CD4-positive, alpha-beta T cell treated with Interferon gamma for 1 hour (primary cell): ENCODE measurements at regions not wholly inside any gene's neighbourhood (a gene's known extent, or its start where the extent isn't known, plus 50 kb on each side); places are given as distances from the start of the nearest gene placed in this dataset.

Source experiments
- DNase-seq: peaks from one replicate; pipeline ENCODE4 v3.0.0-alpha.2; 2020

- no peak for DNase-seq
These were observed 752.5 kb downstream of the BRD1 start for GRCh38 chr22:49075150-49075549.

GRCh38 chr22:49073873-49074417, 753.7 kb downstream of the BRD1 start:
- no peak for DNase-seq

GRCh38 chr22:49072996-49073645, 754.6 kb downstream of the BRD1 start:
- no peak for DNase-seq

- no peak for DNase-seq
These were observed 757.2 kb downstream of the BRD1 start for GRCh38 chr22:49070501-49070900.

- DNase-seq: no peak
These were observed 758.7 kb downstream of the BRD1 start for GRCh38 chr22:49068861-49069500.

- DNase-seq: no peak
These were observed 760.2 kb downstream of the BRD1 start for GRCh38 chr22:49067504-49067903.

GRCh38 chr22:49066619-49067018, 761.1 kb downstream of the BRD1 start:
- no peak for DNase-seq

GRCh38 chr22:49064836-49065235, 762.8 kb downstream of the BRD1 start:
- DNase-seq: no peak

- DNase-seq: no peak
These were observed 764.2 kb downstream of the BRD1 start for GRCh38 chr22:49063545-49063890.

- no peak for DNase-seq
These were observed 764.7 kb downstream of the BRD1 start for GRCh38 chr22:49062802-49063544.

GRCh38 chr22:49062155-49062801, 765.4 kb downstream of the BRD1 start:
- no peak for DNase-seq

GRCh38 chr22:49057910-49058309, 769.8 kb downstream of the BRD1 start:
- no peak for DNase-seq

- DNase-seq: no peak
These were observed 771.4 kb downstream of the BRD1 start for GRCh38 chr22:49056301-49056700.

GRCh38 chr22:49055406-49055805, 772.3 kb downstream of the BRD1 start:
- no peak for DNase-seq

GRCh38 chr22:49053578-49053977, 774.1 kb downstream of the BRD1 start:
- DNase-seq: no peak

- DNase-seq: no peak
These were observed 775.1 kb downstream of the BRD1 start for GRCh38 chr22:49052560-49052959.

- peak; percentile 41 for DNase-seq
These were observed 775.6 kb downstream of the BRD1 start for GRCh38 chr22:49052023-49052538.

- DNase-seq: no peak
These were observed 776.1 kb downstream of the BRD1 start for GRCh38 chr22:49051491-49052022.

GRCh38 chr22:49049691-49050090, 778.0 kb downstream of the BRD1 start:
- DNase-seq: no peak

- no peak for DNase-seq
These were observed 779.1 kb downstream of the BRD1 start for GRCh38 chr22:49048591-49048990.

- DNase-seq: no peak
These were observed 780.2 kb downstream of the BRD1 start for GRCh38 chr22:49047447-49047846.

- DNase-seq: no peak
These were observed 780.9 kb downstream of the BRD1 start for GRCh38 chr22:49046546-49047361.
